Panc1 (cell line): ENCODE measurements at regions not wholly inside any gene's neighbourhood (a gene's known extent, or its start where the extent isn't known, plus 50 kb on each side); places are given as distances from the start of the nearest gene placed in this dataset.

Experiments used
- ATAC-seq: fragments of 200-7000 bp; cut with Tn5 transposase; 2 replicates; pipeline ENCODE4 v1.9.1; 2020; ENCODE audit warnings: mild to moderate bottlenecking, moderate library complexity
- BruUV-seq: library from RNA; stranded (reverse); fragments of 400-500 nt; replicated peaks from 2 replicates; lab custom pipeline; 2021; lab: Mats Ljungman, UMichigan
- CTCF ChIA-PET: fragments of 300-600 bp; sonication (Branson Sonifier 250); formaldehyde crosslinking; loops from one replicate; lab custom pipeline; 2022; ENCODE audit warnings: antibody characterized with exemption; lab: Charles Lee
- POLR2A ChIA-PET: fragments of 300-600 bp; sonication (Branson Sonifier 250); formaldehyde crosslinking; loops from one replicate; lab custom pipeline; 2022; ENCODE audit warnings: antibody characterized with exemption; lab: Charles Lee
- DNase-seq: peaks from one replicate; pipeline ENCODE4 v3.0.0-alpha.2; 2010; ENCODE audit warnings: low read depth, low spot score
- H3K27ac ChIP-seq: 2 replicates; pipeline ENCODE4 v1.5.1; 2011; ENCODE audit warnings: mild to moderate bottlenecking, low read length, inconsistent platforms
- H3K27me3 ChIP-seq: fragments of 200-500 bp; sonication (Bioruptor generic); 2 replicates; pipeline ENCODE4 v1.6.0; 2014; ENCODE audit warnings: low read length, inconsistent platforms; ENCODE audit not compliant: control insufficient read depth, insufficient read depth
- H3K36me3 ChIP-seq: fragments of 200-500 bp; sonication (Bioruptor generic); 2 replicates; pipeline ENCODE4 v1.5.1; 2014; ENCODE audit warnings: inconsistent platforms, mild to moderate bottlenecking, low read length, moderate library complexity; ENCODE audit not compliant: control insufficient read depth, insufficient read depth
- H3K4me1 ChIP-seq: 2 replicates; pipeline ENCODE4 v1.5.1; 2011; ENCODE audit warnings: inconsistent platforms, mild to moderate bottlenecking, low read length, moderate library complexity; ENCODE audit not compliant: control insufficient read depth, insufficient read depth
- H3K4me3 ChIP-seq, 2 experiments: 2 replicates each; pipeline ENCODE4 v1.5.1; 2011 to 2012; ENCODE audit warnings: low read depth in 2 of 2, low read length in 2 of 2, mild to moderate bottlenecking in 2 of 2, inconsistent platforms in 1 of 2, moderate library complexity in 1 of 2
- H3K9me3 ChIP-seq: fragments of 200-500 bp; sonication (Bioruptor generic); 2 replicates; pipeline ENCODE4 v1.5.1; 2014; ENCODE audit warnings: low read depth, mild to moderate bottlenecking, inconsistent platforms, low read length, moderate library complexity; ENCODE audit not compliant: control insufficient read depth, insufficient read depth
- CTCF ChIP-seq: fragments of 450-650 bp; IDR thresholded peaks from 2 replicates; pipeline ENCODE4 v1.5.1; 2017; ENCODE audit warnings: mild to moderate bottlenecking
- POLR2AphosphoS5 ChIP-seq: IDR thresholded peaks from 2 replicates; pipeline ENCODE4 v1.6.1; 2012; ENCODE audit warnings: mild to moderate bottlenecking, low read depth, low read length, moderate library complexity
- REST ChIP-seq, 2 experiments: IDR thresholded peaks; 2 replicates each; pipeline ENCODE4 v1.6.1; 2011 to 2012; ENCODE audit warnings: low read depth in 2 of 2, control low read depth in 1 of 2, low read length in 1 of 2, mild to moderate bottlenecking in 1 of 2, moderate library complexity in 1 of 2; ENCODE audit not compliant: insufficient read depth in 1 of 2
- SIN3A ChIP-seq: IDR thresholded peaks from 2 replicates; pipeline ENCODE4 v1.6.1; 2012; ENCODE audit warnings: low read depth, mild to moderate bottlenecking, low read length, moderate library complexity, borderline replicate concordance; ENCODE audit not compliant: insufficient read depth
- TCF7L2 ChIP-seq: IDR thresholded peaks from 2 replicates; pipeline ENCODE4 v1.6.1; 2011; ENCODE audit warnings: mild to moderate bottlenecking, low read depth, low read length, inconsistent platforms
- in situ Hi-C: cut with HindIII; loops from 2 replicates; pipeline ENCODE4 v1.10.0; 2016; ENCODE audit warnings: low sequenced_read_pairs, low pct_unique_long_range_greater_than_20kb
- intact Hi-C: fragments of 100-400 bp; cut with micrococcal nuclease; formaldehyde crosslinking; loops from one replicate; pipeline ENCODE4 v1.10.0; 2022; ENCODE audit not compliant: unreplicated experiment

GRCh38 chr1:166353213-166353612 is 186.4 kb upstream of the FAM78B start:
- BruUV-seq, result no TSS peak
- Histone ChIP-seq H3K27me3 (no peaks in the 10 kb centered on the region), H3K4me1 (no peaks in the 10 kb centered on the region), H3K27ac (no peak overlapping the region), H3K9me3 (no peaks in the 10 kb centered on the region), H3K4me3 (no peak overlapping the region), H3K36me3 (no peaks in the 10 kb centered on the region)
- CTCF ChIA-PET, result no interaction called here
- DNase-seq (no peak), ATAC-seq (no peak)
- intact Hi-C loops, result no loop called here
- in situ Hi-C loops, result no loop called here
- no peak for TF ChIP-seq SIN3A
- no peak for TF ChIP-seq POLR2AphosphoS5
- no peak for TF ChIP-seq TCF7L2
- no peak for TF ChIP-seq CTCF
- no peak for TF ChIP-seq REST (IDR thresholded peaks at IDR 0.05; ENCODE audit: insufficient read depth in 1 of 2, low read depth in 2 of 2, low read length in 1 of 2)
- POLR2A ChIA-PET, result no interaction called here

GRCh38 chr1:166354406-166354805 is 187.6 kb upstream of the FAM78B start:
- POLR2A ChIA-PET, result no interaction called here
- Histone ChIP-seq H3K36me3 (no peaks in the 10 kb centered on the region), H3K9me3 (no peaks in the 10 kb centered on the region), H3K27me3 (no peaks in the 10 kb centered on the region), H3K4me3 (no peak overlapping the region), H3K4me1 (no peaks in the 10 kb centered on the region), H3K27ac (no peak overlapping the region)
- TF ChIP-seq TCF7L2 (no peak), SIN3A (no peak), REST (IDR thresholded peaks at IDR 0.05; ENCODE audit: insufficient read depth in 1 of 2, low read depth in 2 of 2, low read length in 1 of 2) (no peak), CTCF (no peak), POLR2AphosphoS5 (no peak)
- ATAC-seq (no peak), DNase-seq (no peak)
- intact Hi-C loops (no loop called here), in situ Hi-C loops (no loop called here)
- CTCF ChIA-PET, result no interaction called here
- BruUV-seq, result no TSS peak
